ENCODE measurements at regions not wholly inside any gene's neighbourhood (a gene's known extent, or its start where the extent isn't known, plus 50 kb on each side); places are given as distances from the start of the nearest gene placed in this dataset.

DNA sequence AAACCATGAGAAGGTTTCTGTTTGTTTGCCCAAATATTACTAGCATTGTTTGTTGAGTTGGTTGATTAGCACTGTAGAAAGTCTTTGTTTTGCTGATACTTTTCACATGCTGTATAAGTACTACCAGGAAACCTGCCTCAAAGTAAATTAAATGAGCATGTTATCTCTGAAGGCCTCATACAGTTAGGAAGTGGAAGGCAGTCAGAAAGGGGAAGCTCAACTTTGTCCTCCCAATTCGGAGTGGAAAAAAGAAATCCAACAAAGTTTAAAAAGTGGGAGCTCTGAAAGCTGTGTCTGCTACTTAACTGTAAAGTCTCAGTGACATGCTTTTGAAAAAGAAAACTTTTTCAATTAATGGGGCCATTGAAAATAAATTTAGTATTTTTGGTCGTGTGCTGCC is 188.3 kb upstream of the BLID start:
- TF ChIP-seq, protein P1, sequence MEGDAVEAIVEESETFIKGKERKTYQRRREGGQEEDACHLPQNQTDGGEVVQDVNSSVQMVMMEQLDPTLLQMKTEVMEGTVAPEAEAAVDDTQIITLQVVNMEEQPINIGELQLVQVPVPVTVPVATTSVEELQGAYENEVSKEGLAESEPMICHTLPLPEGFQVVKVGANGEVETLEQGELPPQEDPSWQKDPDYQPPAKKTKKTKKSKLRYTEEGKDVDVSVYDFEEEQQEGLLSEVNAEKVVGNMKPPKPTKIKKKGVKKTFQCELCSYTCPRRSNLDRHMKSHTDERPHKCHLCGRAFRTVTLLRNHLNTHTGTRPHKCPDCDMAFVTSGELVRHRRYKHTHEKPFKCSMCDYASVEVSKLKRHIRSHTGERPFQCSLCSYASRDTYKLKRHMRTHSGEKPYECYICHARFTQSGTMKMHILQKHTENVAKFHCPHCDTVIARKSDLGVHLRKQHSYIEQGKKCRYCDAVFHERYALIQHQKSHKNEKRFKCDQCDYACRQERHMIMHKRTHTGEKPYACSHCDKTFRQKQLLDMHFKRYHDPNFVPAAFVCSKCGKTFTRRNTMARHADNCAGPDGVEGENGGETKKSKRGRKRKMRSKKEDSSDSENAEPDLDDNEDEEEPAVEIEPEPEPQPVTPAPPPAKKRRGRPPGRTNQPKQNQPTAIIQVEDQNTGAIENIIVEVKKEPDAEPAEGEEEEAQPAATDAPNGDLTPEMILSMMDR (IDR thresholded peaks at IDR 0.05; ENCODE audit: borderline replicate concordance, insufficient read depth, low read depth, low read length), result no peak
- no peak overlapping the region for H3K4me3 ChIP-seq (ENCODE audit: low read depth, low read length)

DNA sequence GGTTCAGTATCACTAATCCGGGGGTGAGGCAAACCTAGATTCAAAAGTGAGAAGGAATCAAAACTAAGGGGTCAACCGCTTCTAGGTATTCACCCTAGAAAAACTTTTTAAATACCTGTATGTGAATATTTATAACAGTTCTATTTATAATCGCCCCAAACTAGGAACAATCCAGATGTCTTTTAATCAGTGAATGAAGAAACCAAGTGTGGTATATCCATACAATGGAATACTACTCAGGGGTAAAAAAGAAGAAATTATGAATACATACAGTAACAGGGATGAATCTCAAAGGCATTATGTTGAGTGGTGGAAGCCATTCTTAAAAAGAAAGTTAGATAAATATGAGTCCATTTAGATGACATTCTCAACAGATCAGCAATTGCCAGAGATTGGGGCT is 178.0 kb upstream of the BLID start:
- TF ChIP-seq, protein P1 (IDR thresholded peaks at IDR 0.05; ENCODE audit: borderline replicate concordance, insufficient read depth, low read depth, low read length), result no peak
- no peak overlapping the region for H3K4me3 ChIP-seq (ENCODE audit: low read depth, low read length)

DNA sequence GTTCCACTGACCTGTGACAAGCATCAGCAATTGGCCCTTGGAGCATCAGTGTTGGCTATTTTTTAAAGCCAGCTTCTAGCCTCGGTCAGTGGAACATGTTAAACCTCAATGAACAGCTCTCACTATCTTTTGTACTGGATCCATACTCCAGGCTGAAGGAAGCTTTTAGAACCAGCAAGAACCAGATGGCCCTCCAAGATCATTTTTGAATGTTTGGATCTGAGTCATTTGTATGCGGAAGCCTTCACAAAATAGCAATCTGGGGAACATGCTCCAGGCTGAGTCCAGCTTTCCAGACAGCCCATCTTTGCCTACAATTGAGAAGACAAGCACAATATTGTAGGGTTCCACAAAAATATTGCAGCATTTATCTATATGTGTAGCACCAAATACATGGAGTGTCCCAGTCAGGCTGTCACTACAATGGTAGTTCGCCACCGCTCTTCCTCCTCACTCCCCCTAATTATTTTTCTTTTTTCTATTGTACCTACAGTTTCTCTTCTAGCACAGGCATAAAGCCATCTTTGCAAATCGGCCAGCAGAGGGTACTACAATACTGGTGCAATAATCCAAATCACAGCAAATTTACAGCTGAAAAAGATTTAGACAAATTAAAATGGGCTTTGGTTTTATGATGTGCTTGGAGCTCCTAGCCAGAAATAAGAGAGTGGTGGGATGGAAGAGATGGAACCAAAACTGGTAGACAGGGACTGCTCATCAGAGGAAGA is 177.4 kb upstream of the BLID start:
- TF ChIP-seq, protein P1 (IDR thresholded peaks at IDR 0.05; ENCODE audit: borderline replicate concordance, insufficient read depth, low read depth, low read length), result no peak

DNA sequence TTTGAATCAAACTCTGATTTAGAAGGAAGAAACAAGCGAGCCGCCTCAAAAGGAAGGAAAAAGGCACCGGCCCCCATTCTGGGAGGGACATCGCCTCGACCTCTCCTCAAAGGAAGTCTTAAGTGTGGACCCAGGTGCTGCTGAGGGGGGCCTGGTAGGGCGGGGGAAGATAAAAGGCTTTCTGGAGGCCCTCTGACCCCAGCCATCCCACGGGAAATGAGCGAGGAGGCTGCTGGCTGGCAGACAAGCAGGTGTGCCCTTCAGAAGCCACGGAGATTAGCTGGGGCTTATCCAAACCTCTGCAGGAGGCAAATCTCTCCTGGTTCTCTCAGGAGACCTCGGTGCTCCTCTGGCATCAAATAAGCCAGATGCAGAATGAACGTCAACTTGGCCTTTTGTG is 171.4 kb upstream of the BLID start:
- TF ChIP-seq, protein P1 (IDR thresholded peaks at IDR 0.05; ENCODE audit: borderline replicate concordance, insufficient read depth, low read depth, low read length), result no peak

More for the DNA sequence above, 177.4 kb upstream of the BLID start:
- H3K4me3 ChIP-seq (ENCODE audit: low read depth, low read length), result no peak overlapping the region

DNA sequence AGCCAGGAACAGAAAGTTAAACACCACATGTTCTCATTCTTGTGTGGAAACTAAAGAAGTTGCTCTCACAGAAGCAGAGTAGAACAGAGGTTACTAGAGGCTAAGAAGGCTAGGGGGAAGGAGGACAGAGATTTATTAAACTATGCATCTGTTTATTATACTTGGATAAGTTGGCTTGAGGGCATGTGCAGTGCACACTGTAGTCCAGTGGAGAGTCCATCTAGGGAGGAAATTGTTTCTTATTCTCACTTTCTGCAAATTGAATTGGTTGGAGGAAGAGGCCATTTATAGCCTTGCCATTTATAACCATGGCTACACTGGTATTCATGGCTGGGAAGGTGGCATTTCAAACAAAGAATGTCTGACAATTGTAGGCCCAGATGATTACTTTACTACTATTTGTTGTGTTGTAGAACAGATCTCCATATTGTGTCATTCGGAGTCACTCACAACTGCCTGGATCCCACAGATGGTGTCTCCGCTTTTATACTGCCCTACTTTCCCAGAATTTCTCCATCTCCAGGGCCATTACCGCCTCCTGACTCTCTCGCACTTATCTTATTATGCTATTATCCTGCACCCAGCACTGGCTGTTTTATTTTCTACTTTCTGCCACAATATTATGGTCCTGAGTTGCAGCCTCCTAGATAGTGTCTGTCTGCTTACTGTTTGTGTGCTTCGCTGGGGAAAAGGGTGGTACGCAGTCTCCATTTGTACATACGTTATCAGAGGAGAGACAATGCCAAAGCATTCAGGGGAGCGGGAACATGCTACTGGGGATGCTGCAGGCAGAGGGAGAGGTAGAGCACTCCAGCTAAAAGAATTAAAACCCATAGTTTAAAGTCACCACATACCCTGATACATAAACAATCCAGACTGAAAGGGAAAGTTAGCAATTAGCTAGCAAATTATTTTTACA is 169.3 kb upstream of the BLID start:
- TF ChIP-seq, protein P1 (IDR thresholded peaks at IDR 0.05; ENCODE audit: borderline replicate concordance, insufficient read depth, low read depth, low read length), result no peak
- H3K4me3 ChIP-seq (ENCODE audit: low read depth, low read length), result no peak overlapping the region

More for the DNA sequence above, 171.4 kb upstream of the BLID start:
- no peak overlapping the region for H3K4me3 ChIP-seq (ENCODE audit: low read depth, low read length)

DNA sequence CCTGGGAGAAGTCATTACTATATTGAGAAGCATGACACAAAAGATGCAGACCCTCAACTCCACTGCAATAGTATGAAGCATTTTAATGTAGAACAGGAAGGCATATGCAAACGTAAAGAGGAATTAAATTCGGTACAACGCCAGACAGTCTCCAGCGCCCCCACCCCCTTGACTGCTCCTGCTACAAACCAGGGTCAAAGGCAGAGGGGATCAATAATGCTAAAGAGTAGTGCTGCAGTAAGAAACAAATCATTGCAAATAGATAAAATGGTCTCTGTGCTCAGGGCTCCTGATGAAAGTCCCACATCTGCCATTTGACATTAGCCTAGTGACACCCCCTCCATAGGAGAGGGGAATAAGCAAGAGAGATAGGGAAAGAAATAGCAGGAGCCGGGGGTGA is 164.9 kb upstream of the BLID start:
- TF ChIP-seq, protein P1 (IDR thresholded peaks at IDR 0.05; ENCODE audit: borderline replicate concordance, insufficient read depth, low read depth, low read length), result no peak
- H3K4me3 ChIP-seq (ENCODE audit: low read depth, low read length), result no peak overlapping the region
